C1 segment of cervical spinal cord (tissue), 14 donors: ENCODE measurements at regions not wholly inside any gene's neighbourhood (a gene's known extent, or its start where the extent isn't known, plus 50 kb on each side); places are given as distances from the start of the nearest gene placed in this dataset.

Experiments
- DNase-seq, 14 donors: peaks; one replicate each; lab custom pipeline; 2025; lab: John Stamatoyannopoulos, UW

- DNase-seq = peak in 1 of 14 donors; percentile 33
These were observed 303.4 kb downstream of the SPRY2 start for GRCh38 chr13:80037505-80037888.

GRCh38 chr13:80036845-80037504 is 304.0 kb downstream of the SPRY2 start:
- no peak for DNase-seq

DNA sequence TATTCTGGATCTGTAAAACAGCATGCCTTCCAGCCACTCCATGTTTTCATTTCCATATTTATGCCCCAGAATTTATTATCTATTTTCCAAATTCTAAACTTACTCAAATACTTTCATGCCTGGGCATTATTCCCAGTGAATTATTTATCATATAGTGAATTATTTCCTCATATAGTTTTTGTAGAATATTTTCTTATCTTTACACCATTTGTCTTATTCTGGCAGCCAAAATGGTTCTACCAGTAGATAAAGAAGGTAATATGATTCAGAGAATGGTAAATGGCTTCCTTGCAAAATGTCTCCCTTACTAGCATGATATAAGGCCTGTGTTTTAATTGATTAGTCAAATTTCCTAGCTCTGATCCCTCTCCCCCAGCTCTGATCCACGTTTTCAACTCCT is 305.8 kb downstream of the SPRY2 start:
- no peak for DNase-seq

- no peak for DNase-seq
These were observed 307.0 kb downstream of the SPRY2 start for GRCh38 chr13:80033951-80034350.

GRCh38 chr13:80033286-80033685 is 307.6 kb downstream of the SPRY2 start:
- no peak for DNase-seq

DNA sequence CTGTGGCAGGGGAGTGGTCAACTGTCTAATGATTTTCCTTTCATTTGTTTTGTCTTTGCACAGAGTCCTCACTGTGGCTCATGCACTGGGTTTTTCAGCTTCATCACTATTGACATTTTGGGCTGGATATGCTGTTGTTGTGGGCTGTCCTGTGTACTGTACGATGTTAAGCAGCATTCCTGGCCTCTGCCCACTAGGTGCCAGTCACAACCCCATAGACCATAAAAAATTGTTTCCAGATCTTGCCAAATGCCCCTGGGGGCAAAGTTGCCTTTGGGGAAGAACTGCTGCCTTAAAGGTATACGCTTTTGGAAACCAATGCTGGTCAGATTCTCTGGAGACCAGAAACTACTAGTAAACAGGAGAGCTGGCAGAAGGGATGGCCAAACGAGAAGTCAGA is 310.4 kb downstream of the SPRY2 start:
- peak in 6 of 14 donors; percentile 18 to 40 (median 22) for DNase-seq

- peak in 1 of 14 donors; percentile 91 for DNase-seq
These were observed 311.8 kb downstream of the SPRY2 start for GRCh38 chr13:80029170-80029569.

- peak in 1 of 14 donors; percentile 11 for DNase-seq
These were observed 318.8 kb downstream of the SPRY2 start for GRCh38 chr13:80022146-80022545.

- peak in 2 of 14 donors; percentile 6 to 13 for DNase-seq
These were observed 328.7 kb downstream of the SPRY2 start for GRCh38 chr13:80012251-80012650.

DNA sequence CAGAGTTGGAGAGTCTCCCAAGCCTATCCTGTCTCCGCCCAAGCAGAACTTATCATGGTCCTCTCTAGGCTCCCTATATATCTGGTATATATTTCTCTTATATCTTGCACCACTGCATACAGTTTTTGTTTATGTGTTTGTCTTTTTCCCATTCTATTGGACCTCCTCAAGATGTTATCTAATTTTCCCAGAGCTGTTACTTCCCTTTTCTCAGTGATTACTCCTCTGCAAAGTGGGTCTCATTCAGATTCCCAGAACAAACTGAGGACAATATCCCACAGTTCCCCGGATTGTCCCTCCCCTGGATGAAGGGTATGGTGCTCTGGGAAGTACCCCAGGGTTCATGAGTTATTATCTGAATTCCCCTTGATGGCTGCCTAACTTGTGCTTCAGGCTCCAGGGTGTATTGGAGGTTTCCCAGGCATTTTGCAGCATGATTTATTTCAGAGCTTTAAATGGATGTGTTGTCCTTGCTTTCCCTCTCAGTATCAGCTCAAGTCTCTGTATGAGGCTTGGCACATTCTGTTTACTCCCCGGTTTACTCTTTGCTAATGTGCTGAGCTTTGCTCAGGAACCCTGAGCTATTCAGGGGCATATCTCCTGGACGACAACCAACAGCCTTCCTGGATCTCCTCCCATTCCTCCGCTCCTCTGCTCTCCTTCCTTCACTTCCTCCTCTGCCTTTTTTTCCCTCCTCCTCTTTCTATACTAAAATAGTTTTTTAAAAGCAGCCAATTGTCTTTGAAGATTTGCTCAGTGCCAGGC is 329.3 kb downstream of the SPRY2 start:
- peak in 6 of 14 donors; percentile 3 to 87 (median 24) for DNase-seq

DNA sequence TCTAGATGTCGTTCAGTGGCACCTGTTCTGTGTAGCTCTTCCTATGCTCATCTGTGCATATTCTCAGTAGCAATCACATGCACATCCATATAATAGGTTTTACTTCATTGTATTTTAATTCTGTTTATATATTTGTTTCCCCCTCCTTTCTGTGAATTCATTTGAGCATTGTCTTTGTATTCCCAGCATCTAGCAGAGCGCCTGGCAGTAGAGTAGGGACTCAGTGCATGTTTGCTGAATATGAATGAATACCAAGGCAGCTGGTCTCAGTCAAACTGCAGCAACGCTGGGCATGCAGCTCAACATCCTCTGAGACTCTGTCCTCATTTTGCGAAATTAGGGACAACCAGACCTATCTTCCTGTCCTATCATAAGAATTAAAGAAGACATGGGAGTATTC is 330.1 kb downstream of the SPRY2 start:
- DNase-seq = peak in 8 of 14 donors; percentile 28 to 75 (median 48)

GRCh38 chr13:80010286-80010831 is 330.6 kb downstream of the SPRY2 start:
- peak in 9 of 14 donors; percentile 37 to 75 (median 49) for DNase-seq

DNA sequence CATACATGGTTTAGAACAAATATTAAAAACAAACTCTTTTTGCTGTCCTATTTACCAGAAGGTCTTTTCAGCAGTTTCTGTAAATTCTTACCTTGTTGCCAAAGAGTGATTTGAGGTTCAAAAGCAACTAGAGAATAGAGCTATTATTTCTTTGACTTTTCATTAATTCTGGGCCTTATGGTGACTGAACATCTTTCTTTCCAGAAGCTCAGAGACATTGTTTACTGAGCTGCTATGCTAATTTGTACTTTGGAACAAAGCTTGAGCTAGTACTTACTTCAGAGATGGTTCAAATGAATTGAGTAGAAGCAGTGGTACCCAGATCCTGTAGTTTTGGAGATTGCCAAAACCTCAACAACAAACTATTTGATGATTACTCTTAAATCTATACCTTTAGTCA is 331.2 kb downstream of the SPRY2 start:
- no peak for DNase-seq

DNA sequence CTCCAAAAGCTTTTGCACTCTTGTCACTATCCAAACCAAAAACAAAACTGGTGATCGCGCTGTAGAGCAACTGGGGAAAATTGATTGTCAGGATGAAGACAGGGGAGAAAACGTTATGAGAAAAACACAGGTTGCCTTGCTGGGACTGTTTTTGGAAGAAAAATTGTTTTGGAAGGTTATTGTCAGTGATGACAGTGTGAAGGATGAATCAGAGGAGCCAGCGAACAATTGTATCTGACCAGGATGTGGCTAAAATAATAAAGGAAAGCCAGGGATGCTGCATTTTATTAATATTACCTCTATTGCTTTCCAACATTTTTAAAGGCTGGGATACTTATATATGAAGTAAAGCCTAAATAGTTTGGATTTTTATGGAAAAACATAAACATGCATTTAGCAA is 334.0 kb downstream of the SPRY2 start:
- DNase-seq = no peak

- peak in 1 of 14 donors; percentile 51 for DNase-seq
These were observed 339.4 kb downstream of the SPRY2 start for GRCh38 chr13:80001510-80001842.

DNA sequence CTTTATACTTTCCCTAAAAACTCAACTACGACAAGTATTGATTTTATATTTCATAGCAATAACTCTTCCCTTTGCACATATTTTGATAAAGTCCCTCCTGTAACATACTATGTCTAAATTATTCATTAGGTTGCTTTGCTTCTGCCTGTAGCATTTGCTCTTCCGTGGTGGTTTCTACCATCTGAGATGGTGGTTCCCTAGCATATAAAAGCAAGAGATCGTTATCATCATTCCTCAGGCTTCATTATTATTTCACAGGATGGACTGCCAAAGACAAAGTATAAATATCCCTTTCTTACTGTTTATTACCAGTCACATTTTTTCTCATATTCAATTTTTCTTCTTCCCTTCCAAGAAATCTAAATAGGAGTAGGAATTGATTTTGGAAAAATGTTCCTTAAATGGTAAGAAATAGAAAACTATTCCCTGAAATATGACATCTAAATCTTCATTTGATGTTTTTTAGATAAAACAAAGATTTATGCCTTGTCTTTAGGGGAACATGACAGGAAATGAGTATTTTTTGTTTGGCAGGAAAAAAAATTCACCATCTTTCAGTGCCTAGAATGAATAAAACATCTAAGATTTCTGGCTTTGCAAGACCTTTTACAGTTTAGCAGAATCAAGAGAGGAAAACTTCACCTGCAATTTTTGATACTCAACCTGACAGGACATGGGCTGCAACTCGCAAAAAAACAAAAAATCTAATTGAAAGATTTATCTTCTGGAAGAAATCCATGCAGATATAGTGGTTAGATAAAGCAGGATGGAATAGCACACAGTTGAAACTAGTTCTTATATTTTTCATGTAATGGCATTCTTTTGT is 340.0 kb downstream of the SPRY2 start:
- no peak for DNase-seq

GRCh38 chr13:79999601-80000000 is 341.3 kb downstream of the SPRY2 start:
- DNase-seq = no peak

DNA sequence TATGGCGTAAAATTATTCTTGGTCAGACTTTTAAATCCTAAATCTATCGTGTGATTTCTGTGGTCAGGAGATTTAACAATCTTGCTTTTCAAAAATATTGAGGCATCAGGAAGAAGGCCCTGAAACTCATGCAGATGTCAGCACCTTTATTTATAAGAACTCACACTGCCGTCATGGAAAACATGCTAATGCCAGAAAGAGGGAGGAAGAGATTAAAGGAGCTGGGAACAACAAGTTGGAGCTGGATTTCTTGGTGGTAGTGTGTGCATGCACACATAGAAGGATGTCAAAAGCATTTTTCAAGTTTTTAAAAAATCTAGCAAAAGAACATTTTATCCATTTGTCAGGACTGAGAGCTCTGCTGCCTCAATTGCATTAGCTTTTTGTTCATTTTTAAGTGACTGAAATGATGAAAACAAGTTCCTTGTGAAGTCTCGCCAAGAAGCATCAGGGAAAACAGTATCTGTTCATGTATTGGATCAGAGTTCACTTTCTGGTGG is 342.5 kb downstream of the SPRY2 start:
- no peak for DNase-seq

- DNase-seq = peak in 3 of 14 donors; percentile 11 to 97 (median 13)
These were observed 343.7 kb downstream of the SPRY2 start for GRCh38 chr13:79997244-79997643.

GRCh38 chr13:79995334-79995733 is 345.6 kb downstream of the SPRY2 start:
- peak in 1 of 14 donors; percentile 34 for DNase-seq

GRCh38 chr13:79992111-79992510 is 348.8 kb downstream of the SPRY2 start:
- no peak for DNase-seq

DNA sequence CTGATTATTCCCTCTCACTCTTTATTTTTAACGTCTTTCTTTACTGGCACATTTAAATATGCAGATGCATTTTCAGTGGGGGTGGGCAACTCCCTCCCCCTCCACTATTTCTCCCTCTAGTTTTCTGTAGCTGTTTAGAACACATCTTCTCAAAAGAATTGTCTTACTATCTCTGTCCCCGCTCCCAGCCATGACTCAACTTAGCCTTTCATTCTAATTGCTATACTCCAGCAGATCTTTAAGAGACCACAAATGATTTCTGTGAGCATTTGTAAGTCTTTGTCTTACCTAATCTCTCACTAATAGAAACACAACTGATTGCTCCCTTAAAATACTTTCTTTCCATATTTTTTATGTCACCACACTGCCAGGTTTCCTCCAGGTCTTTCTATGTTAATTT is 350.9 kb downstream of the SPRY2 start:
- DNase-seq = no peak
